AG04449 (cell line): ENCODE measurements at regions not wholly inside any gene's neighbourhood (a gene's known extent, or its start where the extent isn't known, plus 50 kb on each side); places are given as distances from the start of the nearest gene placed in this dataset.

Experiments used
- CTCF ChIA-PET: fragments of 350-600 bp; formaldehyde crosslinking; extraction: SDS; loops from one replicate; lab custom pipeline; 2021; ENCODE audit warnings: antibody characterized with exemption; lab: Yijun Ruan, JAX
- POLR2A ChIA-PET: fragments of 400-600, 350-600 bp; formaldehyde crosslinking; extraction: SDS; loops from one replicate; lab custom pipeline; 2020; ENCODE audit warnings: antibody characterized with exemption, inconsistent platforms; lab: Yijun Ruan, JAX
- DNase-seq: peaks from one replicate; pipeline ENCODE4 v3.0.0-alpha.2; 2010; ENCODE audit warnings: low read depth, low spot score
- H3K4me3 ChIP-seq: 2 replicates; pipeline ENCODE4 v1.5.1; 2011; ENCODE audit warnings: low read depth, mild to moderate bottlenecking, control low read depth, low read length
- CTCF ChIP-seq: IDR thresholded peaks from one replicate; pipeline ENCODE4 v1.5.1; 2011; ENCODE audit warnings: mild to moderate bottlenecking, moderate library complexity, low read length, control low read depth, inconsistent platforms; ENCODE audit not compliant: insufficient read depth; ENCODE audit errors: missing control alignments

- DNase-seq, result no peak
- CTCF ChIA-PET, result no interaction called here
- POLR2A ChIA-PET, result no interaction called here
- H3K4me3 ChIP-seq, result no peak overlapping the region
- no peak for TF ChIP-seq CTCF
Measured at GRCh38 chr18:78396756-78397155, 582.9 kb upstream of the SALL3 start.

- TF ChIP-seq CTCF, result no peak
- CTCF ChIA-PET, result no interaction called here
- no peak for DNase-seq
- POLR2A ChIA-PET, result no interaction called here
- no peak overlapping the region for H3K4me3 ChIP-seq
Measured at GRCh38 chr18:78399992-78400503, 579.6 kb upstream of the SALL3 start.

DNA sequence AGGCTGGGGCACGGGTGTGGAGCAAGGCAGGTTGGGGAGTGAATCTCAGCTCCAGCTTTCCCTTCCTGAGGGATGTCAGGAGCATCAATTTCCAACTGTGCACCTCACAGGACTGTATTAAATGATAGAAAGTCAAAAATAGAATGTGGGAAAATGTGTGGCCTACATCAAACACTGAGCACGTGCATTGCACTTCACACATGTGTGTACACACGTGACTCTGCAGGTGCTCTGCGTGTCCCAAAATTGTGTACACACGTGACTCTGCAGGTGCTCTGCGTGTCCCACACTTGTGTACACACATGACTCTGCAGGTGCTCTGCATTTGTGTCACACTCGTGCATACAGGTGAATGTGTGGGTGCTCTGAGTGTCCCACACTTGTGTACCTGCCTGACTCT, 577.2 kb upstream of the SALL3 start:
- ChIA-PET POLR2A (no interaction called here), CTCF (no interaction called here)
- no peak for TF ChIP-seq CTCF
- no peak for DNase-seq
- H3K4me3 ChIP-seq, result no peak overlapping the region

GRCh38 chr18:78402966-78403365, 576.7 kb upstream of the SALL3 start:
- no peak for DNase-seq
- no peak for TF ChIP-seq CTCF
- H3K4me3 ChIP-seq, result no peak overlapping the region
- CTCF ChIA-PET, result no interaction called here
- POLR2A ChIA-PET, result no interaction called here

- no peak for TF ChIP-seq CTCF
- H3K4me3 ChIP-seq, result no peak overlapping the region
- no peak for DNase-seq
- POLR2A ChIA-PET, result no interaction called here
- CTCF ChIA-PET, result no interaction called here
Measured at GRCh38 chr18:78403371-78403770, 576.2 kb upstream of the SALL3 start.

DNA sequence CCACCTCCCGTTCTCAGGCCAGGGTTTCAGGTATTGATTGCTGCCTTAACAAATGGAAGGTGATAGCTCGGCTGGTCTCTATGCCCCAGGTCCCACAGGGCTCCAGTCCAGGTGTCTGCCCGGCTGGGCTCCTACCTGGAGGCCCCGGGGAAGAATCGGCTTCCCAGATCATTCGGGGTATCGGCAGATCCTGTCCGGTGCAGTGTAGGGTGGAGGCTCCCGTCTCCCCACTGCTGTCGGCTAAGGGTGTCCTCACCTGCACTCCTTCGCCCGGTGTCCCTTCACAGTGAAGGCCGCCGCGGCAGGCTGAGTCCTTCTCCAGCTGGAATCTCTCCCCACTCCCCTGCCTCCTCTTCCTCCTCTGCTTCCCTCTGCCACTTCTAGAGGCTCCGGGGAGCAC, 573.9 kb upstream of the SALL3 start:
- ChIA-PET POLR2A (no interaction called here), CTCF (no interaction called here)
- no peak overlapping the region for H3K4me3 ChIP-seq
- no peak for TF ChIP-seq CTCF
- no peak for DNase-seq
